KBM-7 (cell line): ENCODE measurements at regions not wholly inside any gene's neighbourhood (a gene's known extent, or its start where the extent isn't known, plus 50 kb on each side); places are given as distances from the start of the nearest gene placed in this dataset.

ENCODE experiments used
- DNase-seq: peaks from one replicate; pipeline ENCODE4 v3.0.0-alpha.2; 2015
- in situ Hi-C: fragments of 300-500 bp; cut with MboI; formaldehyde crosslinking; loops from 2 replicates; pipeline ENCODE4 v1.14.3; 2020; ENCODE audit warnings: low sequenced_read_pairs, low pct_unique_long_range_greater_than_20kb, mixed read lengths

GRCh38 chr4:129603241-129603931 is 507.4 kb downstream of the C4orf33 start:
- in situ Hi-C loops = no loop called here

DNA sequence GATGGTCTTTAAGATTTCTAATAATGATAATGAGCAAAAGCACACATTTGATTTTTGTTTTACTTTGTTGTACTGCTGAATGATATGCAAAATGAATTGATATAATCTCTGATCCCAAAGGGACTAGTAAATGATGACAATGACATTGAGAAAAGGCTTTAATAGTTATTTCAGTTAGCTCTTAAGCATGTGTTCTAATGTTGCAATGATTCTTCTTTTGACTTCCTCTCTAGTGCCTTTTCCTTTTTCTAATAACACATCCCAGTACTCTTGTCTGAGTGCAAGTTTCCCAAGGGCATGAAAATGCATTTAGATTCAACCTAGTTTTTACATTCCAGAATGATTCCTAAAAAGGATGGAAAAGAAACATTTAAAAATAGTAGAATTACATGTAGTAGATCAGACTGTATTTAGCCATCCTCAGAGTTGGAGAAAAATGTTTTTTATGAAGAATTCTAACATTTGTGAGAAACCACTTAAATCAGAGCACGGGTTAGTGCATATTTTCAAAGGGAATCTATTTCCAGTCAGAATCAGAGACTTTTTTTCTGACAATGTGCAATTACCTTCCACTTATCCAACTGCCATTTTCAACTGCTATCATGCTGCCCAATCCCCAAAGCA is 508.8 kb downstream of the C4orf33 start:
- in situ Hi-C loops = no loop called here
- no peak for DNase-seq

More at GRCh38 chr4:129603241-129603931, 507.4 kb downstream of the C4orf33 start:
- no peak for DNase-seq

- in situ Hi-C loops = no loop called here
- no peak for DNase-seq
Measured at GRCh38 chr4:129614611-129615010, 518.7 kb downstream of the C4orf33 start.

- in situ Hi-C loops = no loop called here
- no peak for DNase-seq
Measured at GRCh38 chr4:129622566-129622965, 526.6 kb downstream of the C4orf33 start.

GRCh38 chr4:129623233-129623875 is 527.4 kb downstream of the C4orf33 start:
- peak; percentile 74 for DNase-seq
- in situ Hi-C loops = no loop called here

DNA sequence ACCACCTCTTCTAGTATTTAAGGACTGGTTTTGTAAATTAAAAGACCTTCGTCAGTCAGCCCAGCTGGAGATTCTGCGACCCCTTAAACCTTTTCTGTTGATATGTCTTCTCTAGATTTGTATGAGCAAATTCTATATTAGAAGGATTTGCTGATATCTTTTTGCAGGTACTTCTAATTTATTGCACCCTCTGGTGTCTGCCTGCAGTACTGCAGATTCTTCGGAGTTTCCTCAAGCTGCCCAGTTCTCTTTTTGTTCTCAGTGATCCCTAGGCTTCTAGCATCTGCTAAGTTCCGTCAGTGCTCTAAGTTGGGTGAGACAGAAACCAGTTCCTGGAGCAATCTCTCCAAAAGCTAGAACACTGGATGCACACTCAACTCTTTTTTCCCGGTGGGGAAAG is 545.2 kb downstream of the C4orf33 start:
- in situ Hi-C loops = no loop called here

DNA sequence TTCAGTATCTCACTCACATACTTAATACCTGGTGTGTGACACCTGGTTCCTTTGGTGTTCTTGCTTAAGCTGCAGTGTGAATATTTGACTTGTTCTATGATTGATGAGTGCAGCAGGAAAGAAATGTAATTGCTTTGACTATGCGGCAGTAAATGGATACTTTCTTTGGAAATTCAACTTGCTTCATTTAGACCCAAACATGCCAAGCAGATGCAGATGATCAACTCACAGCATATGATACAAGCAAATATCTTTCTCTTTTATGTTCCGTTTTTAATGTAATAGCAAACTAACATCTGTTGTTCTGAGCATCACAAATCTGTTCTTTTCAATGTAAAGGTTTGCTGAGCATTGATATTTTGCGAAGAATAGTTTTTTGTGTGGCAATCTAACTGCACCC is 549.5 kb downstream of the C4orf33 start:
- no peak for DNase-seq
- in situ Hi-C loops = no loop called here

More for the DNA sequence above, 545.2 kb downstream of the C4orf33 start:
- DNase-seq = peak; percentile 82

- in situ Hi-C loops = no loop called here
- DNase-seq = no peak
Measured at GRCh38 chr4:129668092-129668491, 572.1 kb downstream of the C4orf33 start.

DNA sequence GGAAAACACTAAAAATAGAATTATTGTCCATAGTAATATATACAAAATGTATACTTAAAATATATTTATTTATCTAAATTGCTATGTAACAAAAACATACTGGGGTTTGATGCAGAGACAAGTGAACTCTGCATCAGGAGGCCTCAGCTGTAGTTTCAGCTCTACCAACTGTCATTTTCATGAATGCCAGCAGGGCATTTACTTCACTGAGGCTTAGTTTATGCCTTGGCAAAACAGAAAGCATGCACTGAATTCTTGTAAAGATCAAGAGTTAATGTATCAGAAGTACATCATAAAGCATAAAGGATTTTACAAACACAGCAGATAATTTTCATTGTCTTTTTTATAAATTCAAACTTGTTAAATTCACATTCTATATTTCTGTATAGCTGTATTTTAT is 577.0 kb downstream of the C4orf33 start:
- no peak for DNase-seq
- in situ Hi-C loops = no loop called here

- DNase-seq = no peak
- in situ Hi-C loops = no loop called here
Measured at GRCh38 chr4:129675036-129675435, 579.1 kb downstream of the C4orf33 start.

DNA sequence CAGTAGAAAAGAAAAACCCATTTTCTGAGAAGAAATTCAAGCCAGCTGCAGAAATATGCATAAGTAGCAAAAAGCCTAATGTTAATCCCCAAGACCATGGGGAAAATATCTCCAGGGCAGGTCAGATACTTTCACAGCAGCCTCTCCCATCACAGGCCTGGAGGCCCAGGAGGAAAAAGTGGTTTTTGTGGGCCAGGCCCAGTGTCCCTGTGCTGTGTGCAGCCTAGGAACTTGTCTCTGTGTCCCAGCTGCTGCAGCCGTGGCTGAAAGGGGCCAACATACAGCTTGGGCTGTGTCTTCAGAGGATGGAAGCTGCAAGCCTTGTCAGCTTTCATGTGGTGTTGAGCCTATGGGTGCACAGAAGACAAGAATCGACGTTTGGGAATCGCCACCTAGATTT is 581.0 kb downstream of the C4orf33 start:
- in situ Hi-C loops = no loop called here
- DNase-seq = no peak

- DNase-seq = no peak
- in situ Hi-C loops = no loop called here
Measured at GRCh38 chr4:129682586-129682985, 586.6 kb downstream of the C4orf33 start.

DNA sequence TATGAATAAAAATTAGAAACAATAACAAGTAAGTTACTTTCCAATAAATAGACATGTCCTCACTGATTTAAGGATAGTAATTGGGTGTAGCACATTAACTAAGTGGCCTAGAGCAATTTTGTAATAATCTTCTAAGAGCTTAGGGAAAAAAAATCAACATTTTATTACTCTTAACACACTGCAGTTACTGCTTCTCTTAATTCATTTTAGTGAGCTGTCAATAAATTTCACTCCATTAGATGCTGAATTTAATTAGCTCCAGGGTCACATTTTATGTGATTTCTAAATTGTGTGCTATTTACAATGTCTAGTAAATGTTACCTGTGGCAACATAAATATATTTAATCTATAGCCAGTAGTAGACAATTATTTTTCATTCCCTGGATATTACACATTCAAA is 612.0 kb downstream of the C4orf33 start:
- in situ Hi-C loops = no loop called here
- no peak for DNase-seq

DNA sequence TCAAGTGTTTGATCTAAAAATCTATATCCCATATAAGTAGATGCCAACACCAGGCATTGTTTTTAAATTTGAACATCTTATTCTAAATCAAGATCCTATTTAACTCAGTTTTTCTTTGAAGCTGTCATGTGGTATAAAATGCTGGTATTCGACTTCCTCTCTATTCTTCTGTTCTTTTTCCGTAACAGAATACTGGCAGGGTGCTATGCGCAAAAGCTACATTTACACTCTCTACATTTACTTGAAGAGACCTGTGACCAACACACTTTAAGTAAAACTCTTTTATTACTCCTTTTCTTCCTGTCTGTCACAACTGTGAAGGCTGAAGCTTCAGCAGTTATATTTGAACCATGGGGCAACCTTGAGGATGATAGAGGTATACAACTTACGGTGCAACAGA is 612.8 kb downstream of the C4orf33 start:
- DNase-seq = no peak
- in situ Hi-C loops = no loop called here

- no peak for DNase-seq
- in situ Hi-C loops = no loop called here
Measured at GRCh38 chr4:129738175-129738574, 642.2 kb downstream of the C4orf33 start.

DNA sequence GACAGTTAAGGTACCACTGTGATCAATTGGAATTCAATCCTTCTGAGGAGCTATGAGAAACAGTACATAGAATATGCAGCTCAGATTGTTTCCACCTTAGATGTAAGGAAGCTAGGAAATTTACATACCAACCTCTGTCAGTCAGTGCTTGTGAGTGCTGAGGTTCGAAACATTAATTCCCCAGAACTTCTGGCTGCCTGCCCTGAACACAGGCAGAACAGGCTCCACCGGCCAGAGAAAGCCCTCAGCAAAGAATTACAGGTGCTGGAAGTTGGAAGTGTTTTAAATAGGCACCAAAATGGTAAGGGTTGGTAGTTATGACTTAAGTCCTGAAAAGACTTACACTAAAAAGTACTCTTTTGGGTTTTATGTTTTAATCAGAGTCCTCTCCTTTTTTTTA is 651.8 kb downstream of the C4orf33 start:
- DNase-seq = no peak
- in situ Hi-C loops = no loop called here

DNA sequence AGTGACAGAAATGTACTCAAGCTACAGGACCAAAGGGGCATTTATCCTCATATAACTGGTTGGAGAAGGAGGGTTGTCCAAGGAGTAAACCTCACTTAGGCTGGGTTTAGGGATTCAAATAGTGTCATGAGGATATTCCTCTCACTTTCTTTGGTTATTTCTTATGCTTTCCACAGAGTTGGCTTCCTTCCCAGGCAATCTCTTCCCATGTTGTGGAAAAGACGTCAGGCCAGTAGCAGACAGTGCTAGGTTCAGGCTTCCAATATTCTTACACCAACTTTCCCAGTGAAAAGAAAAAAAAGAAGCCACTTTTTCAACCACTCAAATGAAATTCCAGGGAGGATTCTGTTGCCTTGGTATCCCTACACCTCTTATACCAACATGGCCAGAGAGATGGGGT is 653.0 kb downstream of the C4orf33 start:
- in situ Hi-C loops = no loop called here
- no peak for DNase-seq

GRCh38 chr4:129751646-129752045 is 655.7 kb downstream of the C4orf33 start:
- in situ Hi-C loops = no loop called here
- no peak for DNase-seq

DNA sequence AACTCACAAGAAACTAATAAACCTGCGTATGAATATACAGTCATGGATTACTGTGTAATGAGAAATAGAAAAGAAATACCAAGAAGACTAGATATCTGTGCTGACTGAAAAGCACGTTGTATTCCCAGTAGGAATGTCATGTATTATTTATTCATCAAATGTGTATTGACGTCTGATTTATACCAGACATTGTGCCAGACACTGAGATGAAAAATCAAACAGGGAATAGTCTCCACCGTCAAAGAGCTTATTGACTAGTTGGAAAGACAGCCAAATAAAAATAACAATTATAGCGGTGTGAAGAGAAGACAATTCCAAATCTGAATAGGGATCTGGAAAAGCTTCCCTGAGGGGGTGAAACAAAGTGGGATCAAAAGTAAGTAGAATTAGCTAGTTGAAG is 687.6 kb downstream of the C4orf33 start:
- DNase-seq = no peak
- in situ Hi-C loops = no loop called here

- DNase-seq = no peak
- in situ Hi-C loops = no loop called here
Measured at GRCh38 chr4:129788486-129788885, 692.5 kb downstream of the C4orf33 start.
